Bone marrow (tissue), 2 donors: ENCODE measurements at regions not wholly inside any gene's neighbourhood (a gene's known extent, or its start where the extent isn't known, plus 50 kb on each side); places are given as distances from the start of the nearest gene placed in this dataset.

Experiments used
- DNase-seq, 2 donors: peaks; one replicate each; lab custom pipeline; 2025; lab: John Stamatoyannopoulos, UW

DNA sequence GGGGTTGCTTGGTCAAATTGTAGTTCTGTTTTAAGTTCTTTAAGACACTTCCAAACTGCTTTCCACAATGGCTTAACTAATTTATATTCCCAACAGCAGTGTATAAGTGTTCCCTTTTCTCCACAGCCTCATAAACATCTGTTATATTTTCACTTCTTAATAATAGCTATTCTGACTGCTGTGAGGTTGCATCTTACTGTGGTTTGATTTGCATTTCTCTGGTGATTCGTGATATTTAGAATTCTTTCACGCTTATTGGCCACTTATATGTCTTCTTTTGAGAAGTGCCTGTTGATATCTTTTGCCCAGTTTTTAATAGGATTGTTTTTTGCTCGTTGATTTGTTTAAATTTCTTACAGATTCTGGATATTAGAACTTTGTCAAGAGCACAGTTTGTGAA lies 278.6 kb upstream of the ITM2A start:
- no peak for DNase-seq

DNA sequence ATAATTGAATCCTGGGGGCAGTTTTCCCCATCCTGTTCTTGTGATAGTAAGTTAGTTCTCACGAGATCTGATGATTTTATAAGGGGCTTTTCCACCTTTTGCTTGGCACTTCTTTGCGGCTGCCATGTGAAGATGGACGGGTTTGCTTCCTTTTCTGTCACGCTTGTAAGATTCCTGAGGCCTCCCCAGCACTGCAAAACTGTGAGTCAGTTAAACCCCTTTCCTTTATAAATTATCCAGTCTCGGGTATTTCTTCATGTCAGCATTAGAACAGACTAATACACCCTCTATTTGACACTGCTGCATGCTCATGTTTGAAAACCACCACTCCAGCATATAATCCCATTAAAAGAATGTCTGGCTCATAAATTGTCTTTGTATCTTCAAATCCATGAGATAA lies 264.4 kb upstream of the ITM2A start:
- no peak for DNase-seq

DNA sequence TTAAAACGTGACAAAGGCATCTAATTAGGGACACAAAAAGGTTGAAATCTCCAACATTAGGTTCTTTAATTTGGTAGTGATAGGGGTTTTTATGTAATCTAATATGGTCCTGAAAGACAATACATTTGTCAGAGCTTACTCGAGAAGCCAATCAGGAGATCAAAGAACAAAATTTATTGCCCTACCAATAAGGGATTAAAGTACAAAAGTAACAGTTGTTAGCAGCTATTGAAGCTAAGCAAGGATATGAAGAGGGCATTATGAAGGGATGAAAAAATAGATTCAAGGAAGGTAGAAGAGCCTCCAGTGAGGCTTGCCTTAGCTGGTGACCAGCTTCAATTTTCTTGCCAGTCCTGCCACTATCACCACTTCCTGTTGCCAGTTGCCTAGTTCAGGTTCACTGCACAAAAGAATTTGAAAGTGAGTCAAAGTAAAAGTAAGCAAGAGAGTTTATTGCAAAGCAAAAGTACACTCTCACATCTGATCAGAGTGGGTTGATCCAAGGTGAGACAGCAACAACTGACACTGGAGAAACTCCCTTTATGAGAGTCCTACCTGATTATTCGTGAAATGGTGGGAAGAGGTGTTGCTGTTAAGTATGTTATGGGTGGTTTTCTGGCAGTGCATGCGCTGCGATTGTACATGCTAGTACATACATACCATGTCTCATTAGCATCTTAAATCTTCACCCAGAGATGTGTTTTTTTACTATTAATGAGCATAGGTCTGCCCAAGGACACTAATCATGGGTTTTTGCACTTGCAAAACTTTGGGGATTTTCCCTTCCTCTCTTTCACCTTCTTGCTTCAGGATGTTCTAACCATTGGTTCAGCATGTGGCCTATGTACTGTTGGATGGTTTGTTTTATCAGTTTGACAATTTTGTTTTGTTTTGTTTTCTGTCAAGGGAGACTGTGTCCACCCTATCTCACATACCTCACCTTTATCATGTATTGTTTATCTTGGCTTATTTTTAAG lies 263.2 kb upstream of the ITM2A start:
- no peak for DNase-seq

DNA sequence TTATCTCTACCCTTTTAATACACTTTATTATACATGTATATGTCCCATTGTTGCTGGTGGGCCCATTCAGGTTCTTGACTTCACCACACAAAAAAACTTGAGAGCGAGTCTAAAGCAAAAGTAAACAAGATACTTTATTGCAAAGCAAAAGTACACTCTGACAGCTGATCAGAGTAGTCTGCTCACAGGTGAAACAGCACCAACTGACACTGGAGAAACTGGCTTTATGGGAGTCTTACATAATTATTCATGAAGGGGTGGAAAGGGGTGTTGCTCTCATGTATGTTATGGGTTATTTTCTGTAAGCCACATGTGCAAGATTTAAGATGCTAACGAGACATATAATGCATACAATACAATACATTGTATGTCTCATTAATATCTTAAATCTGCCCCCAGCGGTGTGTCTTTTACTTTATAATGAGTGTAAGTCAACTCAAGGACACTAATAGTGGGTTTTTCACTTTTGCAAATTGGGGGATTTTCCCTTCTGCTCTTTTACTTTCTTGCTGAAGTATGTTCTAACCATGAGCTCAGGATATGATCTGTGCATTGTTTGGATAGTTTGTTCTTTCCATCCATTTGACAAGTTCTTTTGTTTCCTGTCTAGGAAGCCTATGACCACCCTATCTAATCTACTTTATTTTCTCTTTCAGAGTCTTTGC lies 256.1 kb upstream of the ITM2A start:
- DNase-seq: no peak

DNA sequence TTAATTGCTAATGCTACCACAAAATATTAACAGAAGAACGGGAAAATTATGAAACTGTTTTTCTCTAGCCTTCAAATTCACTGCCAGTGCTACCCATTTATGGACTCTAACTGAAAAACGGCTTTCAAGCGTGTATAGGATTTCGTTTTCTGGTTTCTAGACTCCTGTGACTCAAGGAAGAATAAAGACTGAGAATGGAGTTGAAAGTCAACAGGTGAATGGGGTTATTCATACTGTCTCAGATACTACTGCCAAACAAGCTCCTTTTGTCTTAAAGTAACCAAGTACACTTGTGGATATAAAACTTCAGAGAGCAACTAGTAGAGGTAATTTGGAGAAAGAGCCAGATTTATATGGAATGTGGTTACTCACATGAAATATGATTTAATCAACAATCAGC lies 251.1 kb upstream of the ITM2A start:
- no peak for DNase-seq

DNA sequence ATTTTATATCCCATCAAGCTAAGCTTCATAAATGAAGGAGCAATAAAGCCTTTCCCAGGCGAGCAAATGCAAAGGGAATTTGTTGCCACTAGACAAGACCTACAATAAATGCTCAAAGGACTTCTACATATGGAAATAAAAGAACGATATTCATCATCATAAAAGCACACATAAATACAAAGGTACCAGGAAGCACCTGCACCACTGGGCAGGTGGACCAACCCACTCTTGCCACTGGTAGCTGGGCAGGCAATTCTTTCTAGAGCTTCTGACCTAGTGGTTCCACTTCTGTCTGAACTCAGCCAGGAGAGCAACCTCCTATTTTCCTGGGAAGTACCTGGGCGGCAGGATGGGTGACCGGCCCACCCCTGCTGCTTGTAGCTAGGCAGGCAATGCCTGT lies 237.2 kb upstream of the ITM2A start:
- DNase-seq: no peak

DNA sequence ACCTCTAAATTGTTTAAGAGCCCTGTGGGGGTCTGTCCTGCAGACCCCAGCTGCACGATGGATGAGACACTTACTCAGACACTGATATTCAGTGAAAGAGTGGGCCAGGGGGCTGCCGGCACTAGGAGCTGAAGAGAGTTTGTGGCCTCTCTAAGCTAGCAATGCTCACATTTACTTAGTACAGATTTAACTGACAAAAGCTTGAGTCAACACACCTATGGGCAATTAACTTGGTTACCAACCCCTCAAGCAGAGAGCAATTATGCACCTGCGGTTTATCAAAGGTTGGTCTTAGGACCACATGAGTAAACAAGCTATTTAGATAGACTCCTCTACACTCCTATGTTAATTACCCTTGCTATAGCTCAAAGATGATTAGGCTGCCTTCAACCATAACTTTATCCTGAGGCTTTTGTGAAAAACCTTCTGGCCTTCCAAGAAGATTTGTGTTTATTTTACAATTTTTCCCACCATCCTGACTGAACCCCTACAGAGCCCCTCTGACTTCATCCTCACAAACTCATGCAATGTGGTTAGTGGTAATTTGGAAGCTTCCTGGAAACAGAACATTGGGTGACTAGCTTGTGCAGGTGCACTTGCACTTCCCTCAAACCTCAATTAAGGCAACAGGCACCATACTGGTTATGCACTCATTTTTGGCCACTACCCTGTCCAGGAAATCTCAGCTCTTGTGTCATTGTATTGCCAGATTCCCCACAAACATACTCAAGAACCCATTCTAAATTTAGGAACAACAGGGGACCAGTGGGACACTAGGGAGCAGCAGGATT lies 234.4 kb upstream of the ITM2A start:
- DNase-seq: no peak

DNA sequence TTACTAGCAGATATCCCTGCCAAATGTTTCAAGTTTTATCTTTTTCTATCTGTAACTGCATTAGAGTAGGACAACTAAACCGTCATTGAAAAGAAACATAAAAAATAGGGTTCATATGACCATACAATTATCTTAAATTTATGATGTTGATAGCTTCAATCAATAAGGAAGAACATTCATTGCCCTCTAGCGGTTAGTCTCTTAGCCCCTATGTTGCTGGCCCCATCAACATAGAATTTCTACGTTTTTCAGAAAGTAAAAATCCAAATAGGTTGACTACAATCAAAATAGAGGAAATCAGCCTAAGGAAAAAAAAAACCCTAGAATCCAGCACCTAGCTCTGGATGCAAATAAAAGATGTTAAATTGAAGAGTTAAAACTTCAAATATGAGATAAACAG lies 225.1 kb upstream of the ITM2A start:
- no peak for DNase-seq

DNA sequence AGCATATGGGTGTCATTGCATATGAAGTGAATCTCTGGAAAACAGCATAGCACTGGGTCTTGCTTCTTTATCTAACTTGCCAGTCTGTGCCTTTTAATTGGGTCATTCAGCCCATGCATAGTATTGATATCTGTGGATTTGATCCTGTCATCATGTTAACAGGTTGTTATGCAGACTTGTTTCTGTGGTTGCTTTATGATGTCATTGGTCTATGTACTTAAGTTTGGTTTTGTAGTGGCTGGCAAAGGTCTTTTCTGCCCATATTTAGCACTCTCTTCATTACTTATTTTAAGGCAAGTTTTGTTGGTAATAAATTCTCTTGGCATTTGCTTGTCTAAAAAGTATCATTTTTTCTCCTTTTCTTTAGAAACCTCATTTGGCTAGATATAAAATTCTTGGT lies 221.1 kb upstream of the ITM2A start:
- no peak for DNase-seq

DNA sequence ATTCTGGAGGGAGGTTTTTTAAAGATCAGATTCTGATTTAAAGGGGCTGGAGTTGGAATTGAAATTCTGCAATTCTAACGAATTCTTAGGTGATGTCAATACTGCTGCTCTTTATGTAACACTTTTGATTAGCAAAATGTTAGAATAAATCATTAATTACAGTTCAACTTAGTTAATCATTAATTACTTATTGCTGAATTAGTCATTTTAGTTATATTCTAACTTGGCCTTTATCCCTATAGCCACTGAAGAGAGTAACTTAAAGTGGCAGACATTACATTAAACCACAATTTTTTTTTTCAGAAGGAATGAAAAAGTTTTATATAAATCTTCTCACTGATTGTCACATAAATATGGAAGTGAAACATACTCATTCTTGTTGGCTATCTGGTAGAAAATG lies 206.6 kb upstream of the ITM2A start:
- no peak for DNase-seq

DNA sequence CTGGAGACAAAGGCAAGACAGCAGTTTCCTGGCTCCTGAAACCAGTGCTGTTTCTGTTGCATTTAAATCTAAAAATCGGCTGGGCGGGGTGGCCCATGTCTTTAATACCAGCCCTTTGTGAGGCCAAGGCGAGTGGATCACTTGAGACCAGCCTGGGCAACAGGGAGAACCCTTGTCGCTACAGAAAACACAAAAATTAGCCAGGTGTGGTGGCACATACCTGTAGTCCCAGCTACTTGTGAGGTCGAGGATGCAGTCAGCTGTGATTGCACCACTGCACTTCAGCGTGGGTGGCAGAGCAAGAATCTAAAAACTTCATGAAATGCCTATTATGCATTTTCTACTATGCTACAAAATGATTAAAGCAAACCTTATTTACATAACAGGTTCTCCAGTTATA lies 205.4 kb upstream of the ITM2A start:
- DNase-seq: no peak

DNA sequence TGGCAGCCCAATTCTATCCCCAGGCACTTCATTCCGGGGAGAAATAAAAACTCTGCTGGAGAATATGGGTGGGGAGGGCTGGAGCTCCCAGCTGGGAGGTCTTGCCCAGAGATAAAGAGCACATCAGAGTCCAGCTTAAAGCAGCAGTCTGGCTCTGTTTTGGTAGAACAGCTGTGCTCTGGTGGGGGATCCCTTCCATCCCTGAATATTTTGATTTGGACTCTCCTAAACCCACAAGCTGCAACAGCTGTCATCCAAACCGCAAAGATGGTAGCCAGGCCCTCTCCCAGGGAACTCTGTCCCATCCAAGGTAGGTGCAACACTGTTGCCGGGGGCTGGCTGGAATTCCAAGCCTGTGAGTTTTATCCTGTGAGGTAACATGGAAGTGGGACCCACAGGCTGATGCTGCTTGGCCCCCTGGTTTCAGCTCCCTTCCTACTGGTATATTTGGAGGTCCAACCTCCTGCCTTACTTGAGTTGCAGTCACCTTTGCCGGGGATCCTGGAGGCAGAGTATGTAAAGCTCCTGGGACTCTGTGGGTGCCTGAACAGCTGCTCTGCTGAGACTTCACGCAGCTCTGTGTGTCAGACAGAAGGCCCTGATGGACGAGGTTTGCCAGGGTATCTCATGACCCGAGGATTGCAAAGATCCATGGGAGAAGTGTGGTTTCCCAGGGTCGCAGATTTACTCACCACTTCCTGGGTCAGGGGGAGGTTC lies 203.5 kb upstream of the ITM2A start:
- no peak for DNase-seq

DNA sequence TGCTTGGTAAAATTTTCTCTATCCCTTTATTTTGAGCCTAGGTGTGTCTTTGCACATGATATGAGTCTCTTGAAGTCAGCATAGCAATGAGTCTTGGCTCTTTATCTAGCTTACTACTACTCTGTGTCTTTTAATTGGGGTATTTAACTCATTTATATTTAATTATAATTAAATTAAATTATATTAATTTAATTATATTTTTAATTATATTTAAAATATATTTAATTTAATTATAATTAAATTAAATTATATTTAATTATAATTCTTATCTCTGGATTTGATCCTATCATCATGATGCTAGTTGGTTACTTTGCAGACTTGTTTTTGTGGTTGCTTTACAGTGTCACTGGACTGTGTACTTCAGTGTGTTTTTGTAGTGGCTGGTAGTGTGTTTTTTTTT lies 201.2 kb upstream of the ITM2A start:
- no peak for DNase-seq

DNA sequence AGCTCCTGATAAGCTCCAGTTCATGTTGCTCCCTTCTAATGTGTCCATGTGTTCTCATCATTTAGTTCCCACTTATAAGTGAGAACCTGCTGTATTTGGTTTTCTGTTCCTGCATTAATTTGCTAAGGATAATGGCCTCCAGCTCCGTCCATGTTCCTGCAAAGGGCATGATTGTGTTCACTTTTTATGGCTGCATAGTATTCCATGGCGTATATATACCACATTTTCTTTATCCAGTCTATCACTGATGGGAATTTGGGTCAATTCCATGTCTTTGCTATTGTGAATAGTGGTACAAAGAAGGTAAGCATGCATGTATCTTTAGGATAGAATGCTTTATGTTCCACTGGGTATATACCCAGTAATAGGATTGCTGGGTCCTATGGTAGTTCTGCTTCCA lies 197.2 kb upstream of the ITM2A start:
- DNase-seq: no peak

DNA sequence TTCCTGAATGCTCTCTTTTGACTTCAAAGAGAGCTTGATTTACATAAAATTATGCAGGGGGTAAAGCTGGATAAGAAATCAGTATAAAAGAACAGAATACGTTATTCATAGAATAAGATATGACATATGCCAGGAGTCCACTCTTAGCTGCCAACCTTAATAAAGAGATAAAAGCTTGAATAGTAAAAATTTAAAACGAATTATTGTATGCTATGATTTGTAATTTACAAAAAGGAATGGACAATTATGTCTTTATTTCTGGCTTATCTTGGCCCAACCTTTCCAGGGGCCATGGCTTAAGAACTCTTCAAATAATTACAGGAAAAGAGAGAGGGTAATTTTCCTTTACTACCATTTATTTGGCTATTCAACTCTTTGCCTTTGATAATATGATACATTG lies 192.2 kb upstream of the ITM2A start:
- no peak for DNase-seq

DNA sequence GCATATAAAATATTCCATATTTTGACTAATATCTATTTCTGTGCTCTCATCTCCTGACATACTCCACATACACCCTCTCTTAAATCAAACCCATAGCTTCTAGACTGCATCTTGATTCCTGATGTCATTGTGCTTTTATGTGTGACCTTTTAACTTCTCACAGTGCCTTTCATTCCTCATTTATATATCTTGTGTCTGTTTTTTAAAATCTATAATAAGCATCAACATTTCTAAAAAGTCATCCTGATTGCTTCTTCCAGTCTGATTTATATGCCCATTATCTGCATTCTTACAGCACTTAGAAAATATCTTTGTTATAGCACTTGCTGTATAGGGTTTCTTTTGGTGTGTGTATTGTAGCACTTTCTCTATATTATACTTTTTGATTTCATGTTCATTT lies 190.1 kb upstream of the ITM2A start:
- no peak for DNase-seq

DNA sequence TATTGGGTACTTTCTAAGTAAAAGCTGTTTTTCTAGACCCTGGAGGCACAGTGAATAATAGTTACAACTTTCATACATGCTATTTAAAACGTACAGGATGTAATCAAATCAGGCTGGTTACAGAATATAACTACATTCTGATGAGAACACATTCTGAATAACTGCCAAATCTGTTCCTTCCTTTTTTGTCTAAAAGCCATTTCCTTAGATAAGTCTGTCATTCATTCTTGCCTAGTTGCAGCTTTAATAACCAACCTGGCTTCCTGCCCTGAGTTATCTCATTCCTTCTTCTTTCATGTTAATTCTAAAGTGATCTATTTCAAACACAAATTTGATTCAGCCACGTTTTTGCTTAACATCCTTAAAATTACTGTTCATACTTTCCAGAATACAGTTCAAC lies 189.7 kb upstream of the ITM2A start:
- no peak for DNase-seq

DNA sequence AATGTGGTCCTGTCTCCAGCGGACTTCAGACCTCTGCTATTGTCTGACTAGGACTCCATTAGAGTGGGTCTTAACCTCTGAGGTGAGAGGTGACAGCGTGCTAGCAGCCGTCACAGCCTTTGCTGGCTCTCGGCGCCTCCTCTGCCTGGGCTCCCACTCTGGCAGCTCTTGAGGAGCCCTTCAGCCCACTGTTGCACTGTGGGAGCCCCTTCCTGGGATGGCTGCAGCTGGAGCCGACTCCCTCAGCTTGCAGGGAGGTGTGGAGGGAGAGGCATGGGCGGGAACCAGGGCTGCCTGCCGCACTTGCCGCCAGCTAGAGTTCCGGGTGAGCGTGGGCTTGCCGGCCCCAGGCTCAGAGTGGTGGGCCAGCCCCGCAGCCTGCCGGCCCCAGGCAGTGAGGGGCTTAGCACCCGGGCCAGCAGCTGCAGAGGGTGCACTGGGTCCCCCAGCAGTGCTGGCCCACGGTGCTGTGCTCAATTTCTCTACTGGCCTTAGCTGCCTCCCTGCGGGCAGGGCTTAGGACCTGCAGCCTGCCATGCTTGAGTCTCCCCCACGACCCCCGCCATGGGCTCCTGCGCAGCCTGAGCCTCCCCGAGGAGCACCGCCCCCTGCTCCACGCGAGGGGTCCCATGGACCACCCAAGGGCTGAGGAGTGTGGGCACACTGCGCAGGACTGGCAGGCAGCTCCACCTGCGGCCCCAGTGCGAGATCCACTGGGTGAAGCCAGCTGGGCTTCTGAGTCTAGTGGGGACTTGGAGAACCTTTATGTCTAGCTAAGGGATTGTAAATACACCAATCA lies 163.4 kb upstream of the ITM2A start:
- no peak for DNase-seq

DNA sequence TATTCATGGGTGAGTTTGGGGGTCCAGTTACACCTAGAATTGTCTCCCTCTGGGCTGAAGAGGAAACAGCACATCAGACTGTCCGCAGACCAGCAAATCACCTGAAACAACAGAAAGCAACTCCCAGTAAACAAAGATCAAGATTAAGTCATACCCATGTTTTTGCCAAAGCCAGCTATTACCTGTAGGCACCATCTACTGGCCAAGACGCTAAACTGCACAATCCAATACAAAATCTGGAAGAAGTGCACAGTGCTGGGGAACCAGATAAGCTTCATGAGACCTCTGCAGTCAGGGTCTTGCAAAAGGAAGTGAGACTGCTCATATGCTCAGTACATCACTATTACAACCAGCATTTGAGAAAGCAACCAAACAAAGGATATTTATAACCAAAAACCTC lies 157.5 kb upstream of the ITM2A start:
- no peak for DNase-seq

DNA sequence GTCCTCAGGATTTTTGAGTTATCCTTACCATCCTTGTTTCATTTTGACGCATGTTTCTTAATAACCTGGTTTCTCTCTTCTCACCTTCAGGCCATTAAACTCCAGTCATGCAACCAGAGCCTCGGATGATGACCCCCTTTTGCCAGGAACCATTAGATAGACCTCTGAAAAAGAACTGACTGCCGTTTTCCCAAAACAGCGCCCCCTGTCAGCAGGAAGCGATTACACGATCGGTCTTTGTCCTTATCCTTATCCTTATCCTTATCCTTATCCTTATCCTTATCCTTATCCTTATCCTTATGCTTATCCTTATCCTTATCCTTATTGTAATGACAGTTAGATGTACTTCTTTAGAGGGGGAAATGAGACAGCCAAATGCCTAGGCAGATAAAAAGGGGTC lies 148.4 kb upstream of the ITM2A start:
- DNase-seq: no peak

DNA sequence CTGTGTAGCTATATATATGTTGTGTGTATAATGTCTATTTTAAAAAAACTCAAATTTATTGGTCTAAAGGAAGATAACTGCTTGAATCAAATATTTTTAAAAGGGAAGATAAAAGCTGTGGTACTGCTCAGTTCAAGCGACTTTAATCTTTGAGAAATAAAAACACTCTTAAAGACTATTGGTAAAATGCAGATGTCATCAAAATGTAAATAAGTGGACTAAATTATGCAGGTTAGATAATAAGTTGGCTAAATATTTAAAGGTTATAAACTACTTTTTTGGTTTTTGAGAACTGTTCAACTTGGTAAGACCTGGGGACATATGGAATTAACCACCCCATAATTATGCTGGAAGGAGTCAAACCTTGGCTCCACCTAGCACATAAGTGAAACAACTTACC lies 144.7 kb upstream of the ITM2A start:
- no peak for DNase-seq
